ENCODE measurements at regions not wholly inside any gene's neighbourhood (a gene's known extent, or its start where the extent isn't known, plus 50 kb on each side); places are given as distances from the start of the nearest gene placed in this dataset.

GRCh38 chr10:31134311-31134952 lies 102.8 kb upstream of the ZNF438 start:
- TF ChIP-seq CTCF (conservative IDR thresholded peaks at IDR 0.05) (no peak), EZH2 (IDR thresholded peaks at IDR 0.05; ENCODE audit: low read depth) (no peak)

Data from PC-9 (cell line).